SK-N-SH treated with all-trans-retinoic acid at 6 μM for 48 hours (cell line): ENCODE measurements at regions not wholly inside any gene's neighbourhood (a gene's known extent, or its start where the extent isn't known, plus 50 kb on each side); places are given as distances from the start of the nearest gene placed in this dataset.

Experiments
- ARNTL ChIP-seq: fragments of 450-650 bp; formaldehyde crosslinking; IDR thresholded peaks from 2 replicates; pipeline ENCODE4 v1.5.0; 2020; ENCODE audit warnings: low read depth, mild to moderate bottlenecking, moderate library complexity, borderline replicate concordance
- BACH2 ChIP-seq: fragments of 250-450 bp; sonication (Bioruptor Pico); IDR thresholded peaks from 2 replicates; pipeline ENCODE4 v1.9.0; 2021; ENCODE audit warnings: mild to moderate bottlenecking, borderline replicate concordance
- CREB5 ChIP-seq: fragments of 250-450 bp; sonication (Bioruptor Pico); IDR thresholded peaks from 2 replicates; pipeline ENCODE4 v1.5.1; 2020; ENCODE audit warnings: low read depth, mild to moderate bottlenecking, moderate library complexity
- GLIS3 ChIP-seq: fragments of 250-450 bp; sonication (Bioruptor Pico); IDR thresholded peaks from 2 replicates; pipeline ENCODE4 v1.5.0; 2020; ENCODE audit warnings: mild to moderate bottlenecking, moderate library complexity
- ISL1 ChIP-seq: fragments of 250-450 bp; sonication (Bioruptor Pico); IDR thresholded peaks from 2 replicates; pipeline ENCODE4 v2.1.2; 2022; ENCODE audit warnings: mild to moderate bottlenecking, moderate library complexity
- OSR1 ChIP-seq: fragments of 250-450 bp; sonication (Bioruptor Pico); IDR thresholded peaks from 2 replicates; pipeline ENCODE4 v1.8.0; 2022; ENCODE audit warnings: moderate library complexity, mild to moderate bottlenecking, inconsistent platforms
- PATZ1 ChIP-seq: fragments of 250-450 bp; sonication (Bioruptor Pico); IDR thresholded peaks from 2 replicates; pipeline ENCODE4 v1.8.0; 2020; ENCODE audit warnings: mild to moderate bottlenecking, moderate library complexity, borderline replicate concordance
- PPARA ChIP-seq: fragments of 250-450 bp; sonication (Bioruptor Pico); IDR thresholded peaks from 2 replicates; pipeline ENCODE4 v1.5.0; 2020; ENCODE audit warnings: mild to moderate bottlenecking, borderline replicate concordance
- RARB ChIP-seq: fragments of 250-450 bp; sonication (Bioruptor Pico); IDR thresholded peaks from 2 replicates; pipeline ENCODE4 v1.8.0; 2021; ENCODE audit warnings: mild to moderate bottlenecking, moderate library complexity
- SNAI2 ChIP-seq: fragments of 250-450 bp; sonication (Bioruptor Pico); IDR thresholded peaks from 2 replicates; pipeline ENCODE4 v1.5.0; 2020; ENCODE audit warnings: mild to moderate bottlenecking, moderate library complexity
- ZFP3 ChIP-seq: fragments of 250-450 bp; sonication (Bioruptor Pico); IDR thresholded peaks from 2 replicates; pipeline ENCODE4 v1.5.0; 2020; ENCODE audit warnings: mild to moderate bottlenecking, moderate library complexity
- ZNF70 ChIP-seq: fragments of 450-650 bp; formaldehyde crosslinking; IDR thresholded peaks from 2 replicates; pipeline ENCODE4 v1.5.0; 2020; ENCODE audit warnings: mild to moderate bottlenecking, moderate library complexity
- ZNF8 ChIP-seq: fragments of 450-650 bp; formaldehyde crosslinking; IDR thresholded peaks from 2 replicates; pipeline ENCODE4 v1.5.0; 2020; ENCODE audit warnings: mild to moderate bottlenecking, moderate library complexity

- TF ChIP-seq OSR1 (CRISPR knock-in tag) (no peak), GLIS3 (CRISPR knock-in tag) (no peak), RARB (CRISPR knock-in tag) (no peak), PATZ1 (CRISPR knock-in tag) (no peak), ARNTL (CRISPR knock-in tag) (no peak), ZFP3 (CRISPR knock-in tag) (no peak), ZNF8 (CRISPR knock-in tag) (no peak), SNAI2 (CRISPR knock-in tag) (no peak), ZNF70 (no peak), ISL1 (CRISPR knock-in tag) (no peak), BACH2 (no peak), PPARA (CRISPR knock-in tag) (no peak), CREB5 (CRISPR knock-in tag) (no peak)
Observed at GRCh38 chr12:14185427-14186192, 179.9 kb upstream of the ATF7IP start.
